ENCODE measurements at regions not wholly inside any gene's neighbourhood (a gene's known extent, or its start where the extent isn't known, plus 50 kb on each side); places are given as distances from the start of the nearest gene placed in this dataset.
"Not testable (repeated sequence)": the region's sequence is repeated elsewhere in the genome, so short reads cannot be mapped to it uniquely, and the experiment has no call there.

DNA sequence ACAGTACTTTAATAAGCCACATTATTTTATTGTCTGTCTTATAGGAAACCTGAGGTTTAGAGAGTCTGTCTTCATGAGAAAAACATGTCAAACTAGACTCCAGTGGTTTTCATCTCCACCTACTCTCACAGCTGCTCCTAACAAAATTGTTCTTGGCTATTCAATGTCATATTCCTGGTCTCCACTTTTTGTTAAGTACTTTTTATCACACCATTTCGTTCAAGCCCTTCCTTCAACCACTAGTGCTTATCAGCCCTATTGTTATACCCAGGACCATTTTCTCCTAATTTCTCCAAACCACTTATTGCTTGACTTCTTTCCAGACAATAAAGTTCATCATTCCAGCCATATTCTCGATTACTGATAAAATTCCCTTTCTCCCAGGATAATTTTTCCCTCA is 1674.3 kb upstream of the AGA start:
- no peak for DNase-seq (ENCODE audit: low spot score)

GRCh38 chr4:179123084-179123483 is 1680.8 kb upstream of the AGA start:
- DNase-seq (ENCODE audit: low spot score) = no peak

- no peak for DNase-seq (ENCODE audit: low spot score)
Observed at GRCh38 chr4:179124419-179124818, 1682.2 kb upstream of the AGA start.

DNA sequence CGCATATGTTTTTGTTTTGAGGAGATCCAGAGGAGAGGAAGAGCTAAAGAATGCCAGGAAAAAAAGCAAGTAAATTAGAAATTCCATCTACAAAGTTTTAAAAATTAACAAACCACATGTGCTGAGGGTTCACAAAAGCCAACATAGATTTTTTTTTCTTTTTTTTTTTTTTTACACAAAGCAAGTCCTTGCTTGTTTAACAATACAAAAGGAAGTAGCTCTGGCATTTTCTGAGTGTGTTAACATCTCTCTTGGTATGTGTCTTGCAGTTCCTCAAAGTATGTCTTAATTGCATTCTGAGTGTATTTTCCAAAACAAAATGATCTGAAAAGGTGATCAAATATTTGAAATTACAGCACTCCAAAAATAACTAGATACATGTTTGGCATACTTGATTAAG is 1682.7 kb upstream of the AGA start:
- DNase-seq (ENCODE audit: low spot score) = no peak

GRCh38 chr4:179125870-179126269 is 1683.6 kb upstream of the AGA start:
- DNase-seq (ENCODE audit: low spot score) = no peak

GRCh38 chr4:179128299-179128698 is 1686.1 kb upstream of the AGA start:
- DNase-seq (ENCODE audit: low spot score) = no peak

DNA sequence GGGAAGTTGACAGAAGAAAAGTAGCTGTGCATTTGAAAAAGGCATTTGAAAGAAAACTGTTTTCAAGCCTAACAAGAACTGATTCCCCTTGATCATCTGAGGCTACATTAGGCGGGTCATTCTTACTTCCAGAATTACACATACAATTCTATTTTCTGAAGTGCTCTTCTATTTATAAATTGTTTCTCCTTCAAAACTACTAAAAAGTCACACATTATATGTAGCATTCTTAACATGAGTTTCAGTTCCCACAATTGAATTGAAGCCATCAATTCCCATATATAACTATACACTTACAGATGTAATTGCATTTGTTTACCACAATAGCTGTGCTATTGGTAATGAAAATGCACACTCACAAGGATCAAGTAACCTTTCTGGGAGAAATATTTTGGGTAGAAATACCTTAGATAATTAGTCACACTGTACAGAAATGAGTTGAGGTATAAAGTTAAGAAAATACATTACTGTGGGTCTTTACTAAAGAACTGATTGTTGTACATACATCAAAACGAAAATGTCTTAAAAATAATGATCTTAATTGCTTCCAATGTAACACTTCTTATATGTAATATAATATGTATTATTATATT is 1688.0 kb upstream of the AGA start:
- no peak for DNase-seq (ENCODE audit: low spot score)

GRCh38 chr4:179145746-179146525 is 1703.7 kb upstream of the AGA start:
- no peak for DNase-seq (ENCODE audit: low spot score)

- no peak for DNase-seq (ENCODE audit: low spot score)
Observed at GRCh38 chr4:179151770-179152169, 1709.5 kb upstream of the AGA start.

GRCh38 chr4:179163147-179163546 is 1720.9 kb upstream of the AGA start:
- no peak for DNase-seq (ENCODE audit: low spot score)

GRCh38 chr4:179164267-179164999 is 1722.2 kb upstream of the AGA start:
- DNase-seq (ENCODE audit: low spot score) = no peak

GRCh38 chr4:179165000-179165738 is 1722.9 kb upstream of the AGA start:
- DNase-seq (ENCODE audit: low spot score) = no peak

DNA sequence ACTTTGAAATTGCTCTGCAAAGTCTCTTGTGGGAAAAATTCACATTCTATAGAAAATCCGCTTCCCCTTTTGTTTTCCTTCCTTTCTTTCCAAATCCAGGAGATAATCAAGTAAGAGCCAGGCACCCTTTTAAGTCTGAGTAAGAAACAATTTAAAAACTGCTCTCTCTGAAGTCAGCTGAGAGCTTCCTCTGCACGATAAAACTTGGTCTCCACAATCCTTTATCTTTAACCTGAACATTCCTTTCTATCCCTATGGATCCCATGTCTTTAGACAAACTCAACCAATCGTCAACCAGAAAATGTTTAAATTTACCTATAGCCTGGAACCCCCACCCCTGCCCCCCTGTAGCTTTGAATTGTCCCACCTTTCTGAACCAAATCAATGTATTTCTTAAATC is 1723.6 kb upstream of the AGA start:
- DNase-seq (ENCODE audit: low spot score) = no peak

GRCh38 chr4:179170308-179170707 is 1728.1 kb upstream of the AGA start:
- DNase-seq (ENCODE audit: low spot score) = not testable (repeated sequence)

- DNase-seq (ENCODE audit: low spot score) = no peak
Observed at GRCh38 chr4:179182741-179183140, 1740.5 kb upstream of the AGA start.

DNA sequence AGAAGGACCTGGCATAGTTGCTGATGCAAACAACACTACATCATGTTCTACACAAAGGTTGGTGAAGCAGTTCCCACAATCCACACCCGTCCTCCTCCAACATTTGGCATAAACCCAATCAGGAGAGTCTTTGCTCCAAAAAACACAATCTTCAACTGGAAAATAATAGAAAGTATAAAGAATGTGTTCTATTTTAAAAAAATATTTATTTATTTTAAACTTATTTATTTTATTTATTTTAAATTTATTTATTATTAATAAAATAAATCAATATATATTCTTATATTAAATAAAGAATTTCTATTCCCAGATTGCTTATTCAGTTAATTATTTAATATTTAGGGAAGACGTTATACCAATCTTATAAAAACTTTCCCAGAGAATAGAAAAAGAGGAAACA is 1753.7 kb upstream of the AGA start:
- DNase-seq (ENCODE audit: low spot score) = no peak

DNA sequence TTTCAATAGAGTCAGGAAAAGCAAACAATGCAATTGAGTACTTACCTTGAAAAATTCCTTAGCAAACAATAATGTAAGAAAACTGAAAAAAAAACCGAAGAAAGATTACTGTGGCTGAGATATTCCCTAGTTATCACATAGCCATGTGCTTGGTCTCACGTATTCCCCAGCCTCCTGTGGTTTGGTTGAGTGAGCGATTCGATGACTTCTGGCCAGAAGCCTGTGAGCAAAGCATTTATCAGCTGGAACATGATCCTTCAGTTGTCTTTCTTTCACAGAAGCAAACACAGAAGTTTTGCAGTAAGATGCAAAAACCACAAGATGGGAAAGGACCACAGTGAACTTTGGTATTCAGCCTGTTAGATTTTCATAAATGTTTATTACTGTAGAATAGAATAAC is 1754.3 kb upstream of the AGA start:
- DNase-seq (ENCODE audit: low spot score) = no peak

DNA sequence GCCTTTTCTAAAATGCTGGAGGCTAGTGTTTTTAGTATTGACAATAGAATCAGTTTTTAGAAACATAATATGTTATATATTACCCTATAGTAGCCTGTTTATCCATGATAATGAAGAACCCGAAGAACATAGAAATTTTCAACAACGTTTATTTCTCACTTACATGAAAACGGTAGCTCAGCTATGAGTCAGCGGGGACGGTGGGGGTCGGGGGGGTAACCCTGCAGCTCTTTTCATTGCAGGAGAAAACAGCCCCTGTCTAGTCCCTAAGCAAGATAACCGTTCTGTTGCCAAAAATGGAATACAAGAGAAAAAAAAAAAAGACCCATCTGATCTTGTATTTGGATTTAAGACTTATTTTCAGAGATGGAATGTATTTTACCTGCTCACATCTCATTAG is 1758.4 kb upstream of the AGA start:
- no peak for DNase-seq (ENCODE audit: low spot score)

GRCh38 chr4:179225594-179225993 is 1783.4 kb upstream of the AGA start:
- DNase-seq (ENCODE audit: low spot score) = no peak

GRCh38 chr4:179248821-179249220 is 1806.6 kb upstream of the AGA start:
- DNase-seq (ENCODE audit: low spot score) = no peak

DNA sequence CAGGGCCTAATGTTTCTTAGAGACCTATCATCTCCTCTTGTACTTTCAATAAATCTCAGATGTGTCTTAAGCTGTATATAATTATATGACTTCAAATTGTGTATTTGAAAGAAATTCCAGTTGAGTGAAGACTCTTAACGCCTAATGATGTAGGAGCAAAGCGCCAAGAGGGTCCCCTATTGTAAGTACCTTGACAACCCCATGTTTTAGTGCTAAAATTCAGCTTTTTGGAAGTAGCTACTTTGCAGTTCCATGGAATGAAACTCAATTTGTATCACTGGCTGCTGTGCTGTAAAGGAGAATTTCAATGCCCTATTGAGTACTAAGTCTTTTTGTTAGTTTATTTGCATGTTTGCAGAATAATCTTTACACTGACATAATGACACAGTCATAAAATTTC is 1826.6 kb upstream of the AGA start:
- no peak for DNase-seq (ENCODE audit: low spot score)

GRCh38 chr4:179272282-179272681 is 1830.0 kb upstream of the AGA start:
- DNase-seq (ENCODE audit: low spot score) = no peak

- no peak for DNase-seq (ENCODE audit: low spot score)
Observed at GRCh38 chr4:179278647-179279046, 1836.4 kb upstream of the AGA start.
